WTC11 (cell line): ENCODE measurements at regions not wholly inside any gene's neighbourhood (a gene's known extent, or its start where the extent isn't known, plus 50 kb on each side); places are given as distances from the start of the nearest gene placed in this dataset.

Experiments used
- ATAC-seq: fragments of 200-7000 bp; cut with Tn5 transposase; 2 replicates; pipeline ENCODE4 v1.10.0; 2021; ENCODE audit warnings: mild to moderate bottlenecking, moderate library complexity
- CTCF ChIA-PET: fragments of 300-600 bp; sonication (Branson Sonifier 250); formaldehyde crosslinking; loops from one replicate; lab custom pipeline; 2021; ENCODE audit warnings: antibody characterized with exemption; lab: Charles Lee
- POLR2A ChIA-PET: fragments of 350-600 bp; sonication (Branson Sonifier 250); formaldehyde crosslinking; loops from one replicate; lab custom pipeline; 2021; ENCODE audit warnings: antibody characterized with exemption; lab: Charles Lee
- DNase-seq: peaks from one replicate; pipeline ENCODE4 v3.0.0; 2021; ENCODE audit warnings: low spot score
- H3K27ac Mint-ChIP-seq: 2 replicates; pipeline ENCODE4 v1.8.0; 2021; ENCODE audit warnings: mixed read lengths
- H3K27me3 Mint-ChIP-seq: 2 replicates; pipeline ENCODE4 v1.8.0; 2021; ENCODE audit warnings: low read depth, mild to moderate bottlenecking, moderate library complexity, mixed read lengths
- H3K36me3 Mint-ChIP-seq: 2 replicates; pipeline ENCODE4 v1.8.0; 2021; ENCODE audit warnings: mixed read lengths
- H3K4me1 Mint-ChIP-seq: 2 replicates; pipeline ENCODE4 v1.8.0; 2022; ENCODE audit warnings: mixed read lengths
- H3K4me3 Mint-ChIP-seq: 2 replicates; pipeline ENCODE4 v1.8.0; 2021; ENCODE audit warnings: mild to moderate bottlenecking, moderate library complexity, mixed read lengths
- H3K9me3 Mint-ChIP-seq: 2 replicates; pipeline ENCODE4 v1.8.0; 2021; ENCODE audit warnings: mixed read lengths
- CBFB ChIP-seq: sonication (generic); formaldehyde crosslinking; IDR thresholded peaks from 2 replicates; pipeline ENCODE4 v1.8.1; 2022; ENCODE audit warnings: mild to moderate bottlenecking, low read depth, missing genetic modification reagents
- ELF4 ChIP-seq: sonication (generic); formaldehyde crosslinking; IDR thresholded peaks from 2 replicates; pipeline ENCODE4 v1.8.1; 2022; ENCODE audit warnings: low read depth, mild to moderate bottlenecking, moderate library complexity, missing genetic modification reagents
- EMX1 ChIP-seq: fragments of 250-450 bp; sonication (Bioruptor Pico); IDR thresholded peaks from 2 replicates; pipeline ENCODE4 v1.8.0; 2021; ENCODE audit warnings: mild to moderate bottlenecking
- IRF2 ChIP-seq: sonication (generic); formaldehyde crosslinking; IDR thresholded peaks from 2 replicates; pipeline ENCODE4 v1.8.0; 2022; ENCODE audit warnings: low read depth, missing genetic modification reagents, borderline replicate concordance
- NFATC4 ChIP-seq: fragments of 250-450 bp; sonication (Bioruptor Pico); IDR thresholded peaks from 2 replicates; pipeline ENCODE4 v1.9.0; 2021; ENCODE audit warnings: mild to moderate bottlenecking
- NFE2L1 ChIP-seq: sonication (generic); formaldehyde crosslinking; IDR thresholded peaks from 2 replicates; pipeline ENCODE4 v1.8.1; 2023; ENCODE audit warnings: missing genetic modification reagents
- TEAD4 ChIP-seq: sonication (generic); formaldehyde crosslinking; IDR thresholded peaks from 2 replicates; pipeline ENCODE4 v1.8.0; 2022; ENCODE audit warnings: mild to moderate bottlenecking, missing genetic modification reagents
- ZNF121 ChIP-seq: sonication (generic); formaldehyde crosslinking; IDR thresholded peaks from 2 replicates; pipeline ENCODE4 v1.8.0; 2023; ENCODE audit warnings: missing genetic modification reagents
- ZNF138 ChIP-seq: sonication (generic); formaldehyde crosslinking; conservative IDR thresholded peaks from 2 replicates; pipeline ENCODE4 v1.8.1; 2022; ENCODE audit warnings: mild to moderate bottlenecking, moderate library complexity, missing genetic modification reagents
- ZNF232 ChIP-seq: sonication (generic); formaldehyde crosslinking; IDR thresholded peaks from 2 replicates; pipeline ENCODE4 v1.8.0; 2022; ENCODE audit warnings: mild to moderate bottlenecking, missing genetic modification reagents
- TF ChIP-seq, protein P1 (sequence below): sonication (generic); formaldehyde crosslinking; IDR thresholded peaks from 2 replicates; pipeline ENCODE4 v1.8.0; 2022; ENCODE audit warnings: mild to moderate bottlenecking, missing genetic modification reagents
- TF ChIP-seq, protein P2 (sequence below): sonication (generic); formaldehyde crosslinking; IDR thresholded peaks from 2 replicates; pipeline ENCODE4 v1.8.1; 2022; ENCODE audit warnings: missing genetic modification reagents, borderline replicate concordance
- TF ChIP-seq, protein P3 (sequence below): fragments of 250-450 bp; sonication (Bioruptor Pico); IDR thresholded peaks from 2 replicates; pipeline ENCODE4 v1.8.0; 2021; ENCODE audit warnings: mild to moderate bottlenecking
- TF ChIP-seq, protein P4 (sequence below): sonication (generic); formaldehyde crosslinking; conservative IDR thresholded peaks from 2 replicates; pipeline ENCODE4 v1.8.1; 2023; ENCODE audit warnings: mild to moderate bottlenecking, low read depth, missing genetic modification reagents, moderate library complexity
- TF ChIP-seq, protein P5 (sequence below): sonication (generic); formaldehyde crosslinking; IDR thresholded peaks from 2 replicates; pipeline ENCODE4 v1.8.0; 2023; ENCODE audit warnings: missing genetic modification reagents, mild to moderate bottlenecking, borderline replicate concordance
- TF ChIP-seq, protein P6 (sequence below): sonication (generic); formaldehyde crosslinking; IDR thresholded peaks from 2 replicates; pipeline ENCODE4 v1.8.0; 2022; ENCODE audit warnings: mild to moderate bottlenecking, missing genetic modification reagents
- TF ChIP-seq, protein P7 (sequence below): sonication (generic); formaldehyde crosslinking; IDR thresholded peaks from 2 replicates; pipeline ENCODE4 v1.8.1; 2023; ENCODE audit warnings: mild to moderate bottlenecking, missing genetic modification reagents, moderate library complexity
- TF ChIP-seq, protein P8 (sequence below): fragments of 250-450 bp; sonication (Bioruptor Pico); IDR thresholded peaks from 2 replicates; pipeline ENCODE4 v1.9.0; 2021; ENCODE audit warnings: moderate library complexity, mild to moderate bottlenecking, inconsistent platforms, borderline replicate concordance

DNA sequence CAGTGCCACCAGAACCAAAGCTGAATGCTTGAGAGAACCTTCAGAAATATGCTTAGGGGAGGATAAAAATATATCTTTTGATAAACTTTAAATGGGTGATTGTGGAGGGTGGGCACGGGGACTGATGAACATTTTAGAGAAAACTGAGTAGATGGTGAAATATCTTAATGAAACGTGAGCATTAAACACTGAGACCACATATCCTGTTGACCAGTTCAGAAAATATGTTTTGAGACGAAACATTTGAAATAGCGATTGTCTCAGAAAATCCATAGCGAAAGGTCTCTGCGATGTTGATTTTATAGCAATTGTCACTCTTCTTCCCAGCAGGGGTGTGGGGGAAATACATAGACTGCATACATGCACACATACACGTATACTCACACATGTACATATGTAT is 231.0 kb downstream of the ESM1 start (continued):
- TF ChIP-seq, protein P1, sequence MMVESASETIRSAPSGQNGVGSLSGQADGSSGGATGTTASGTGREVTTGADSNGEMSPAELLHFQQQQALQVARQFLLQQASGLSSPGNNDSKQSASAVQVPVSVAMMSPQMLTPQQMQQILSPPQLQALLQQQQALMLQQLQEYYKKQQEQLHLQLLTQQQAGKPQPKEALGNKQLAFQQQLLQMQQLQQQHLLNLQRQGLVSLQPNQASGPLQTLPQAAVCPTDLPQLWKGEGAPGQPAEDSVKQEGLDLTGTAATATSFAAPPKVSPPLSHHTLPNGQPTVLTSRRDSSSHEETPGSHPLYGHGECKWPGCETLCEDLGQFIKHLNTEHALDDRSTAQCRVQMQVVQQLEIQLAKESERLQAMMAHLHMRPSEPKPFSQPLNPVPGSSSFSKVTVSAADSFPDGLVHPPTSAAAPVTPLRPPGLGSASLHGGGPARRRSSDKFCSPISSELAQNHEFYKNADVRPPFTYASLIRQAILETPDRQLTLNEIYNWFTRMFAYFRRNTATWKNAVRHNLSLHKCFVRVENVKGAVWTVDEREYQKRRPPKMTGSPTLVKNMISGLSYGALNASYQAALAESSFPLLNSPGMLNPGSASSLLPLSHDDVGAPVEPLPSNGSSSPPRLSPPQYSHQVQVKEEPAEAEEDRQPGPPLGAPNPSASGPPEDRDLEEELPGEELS (CRISPR knock-in tag): no peak

DNA sequence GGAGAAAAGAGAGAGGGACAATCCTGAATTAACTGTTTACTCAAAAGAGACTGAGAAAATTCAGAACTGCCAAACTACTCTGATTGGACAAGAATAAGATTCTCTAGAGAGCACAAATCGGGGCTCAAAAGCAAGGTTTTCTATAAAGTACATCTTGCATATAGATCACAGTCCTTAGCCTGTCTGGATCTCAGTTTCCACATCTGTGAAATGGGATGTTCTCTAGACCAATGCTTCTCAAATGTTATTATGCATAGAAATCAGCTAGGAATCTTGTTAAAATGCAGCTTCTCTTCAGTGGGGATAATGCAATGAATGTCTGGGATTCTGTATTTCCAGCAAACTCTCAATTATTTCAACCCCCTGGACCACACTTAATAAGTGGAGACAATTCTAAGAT is 231.6 kb downstream of the ESM1 start:
- Mint-ChIP-seq H3K27me3 (no peaks in the 10 kb centered on the region), H3K27ac (no peak overlapping the region), H3K4me3 (no peak overlapping the region), H3K9me3 (peaks cover 5% of the 10 kb centered on the region; the same call in 1 of the 2 replicates), H3K4me1 (no peaks in the 10 kb centered on the region), H3K36me3 (no peaks in the 10 kb centered on the region)
- no peak for ATAC-seq
- DNase-seq: no peak
- TF ChIP-seq CBFB (CRISPR knock-in tag) (no peak), IRF2 (no peak), ZNF121 (CRISPR knock-in tag) (no peak), NFATC4 (no peak), ZNF138 (CRISPR knock-in tag) (no peak), TEAD4 (CRISPR knock-in tag) (no peak), NFE2L1 (CRISPR knock-in tag) (no peak)
- TF ChIP-seq, protein P2, sequence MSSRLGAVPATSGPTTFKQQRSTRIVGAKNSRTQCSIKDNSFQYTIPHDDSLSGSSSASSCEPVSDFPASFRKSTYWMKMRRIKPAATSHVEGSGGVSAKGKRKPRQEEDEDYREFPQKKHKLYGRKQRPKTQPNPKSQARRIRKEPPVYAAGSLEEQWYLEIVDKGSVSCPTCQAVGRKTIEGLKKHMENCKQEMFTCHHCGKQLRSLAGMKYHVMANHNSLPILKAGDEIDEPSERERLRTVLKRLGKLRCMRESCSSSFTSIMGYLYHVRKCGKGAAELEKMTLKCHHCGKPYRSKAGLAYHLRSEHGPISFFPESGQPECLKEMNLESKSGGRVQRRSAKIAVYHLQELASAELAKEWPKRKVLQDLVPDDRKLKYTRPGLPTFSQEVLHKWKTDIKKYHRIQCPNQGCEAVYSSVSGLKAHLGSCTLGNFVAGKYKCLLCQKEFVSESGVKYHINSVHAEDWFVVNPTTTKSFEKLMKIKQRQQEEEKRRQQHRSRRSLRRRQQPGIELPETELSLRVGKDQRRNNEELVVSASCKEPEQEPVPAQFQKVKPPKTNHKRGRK (CRISPR knock-in tag): no peak
- TF ChIP-seq, protein P3, sequence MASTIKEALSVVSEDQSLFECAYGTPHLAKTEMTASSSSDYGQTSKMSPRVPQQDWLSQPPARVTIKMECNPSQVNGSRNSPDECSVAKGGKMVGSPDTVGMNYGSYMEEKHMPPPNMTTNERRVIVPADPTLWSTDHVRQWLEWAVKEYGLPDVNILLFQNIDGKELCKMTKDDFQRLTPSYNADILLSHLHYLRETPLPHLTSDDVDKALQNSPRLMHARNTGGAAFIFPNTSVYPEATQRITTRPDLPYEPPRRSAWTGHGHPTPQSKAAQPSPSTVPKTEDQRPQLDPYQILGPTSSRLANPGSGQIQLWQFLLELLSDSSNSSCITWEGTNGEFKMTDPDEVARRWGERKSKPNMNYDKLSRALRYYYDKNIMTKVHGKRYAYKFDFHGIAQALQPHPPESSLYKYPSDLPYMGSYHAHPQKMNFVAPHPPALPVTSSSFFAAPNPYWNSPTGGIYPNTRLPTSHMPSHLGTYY (CRISPR knock-in tag): no peak
- TF ChIP-seq, protein P4, sequence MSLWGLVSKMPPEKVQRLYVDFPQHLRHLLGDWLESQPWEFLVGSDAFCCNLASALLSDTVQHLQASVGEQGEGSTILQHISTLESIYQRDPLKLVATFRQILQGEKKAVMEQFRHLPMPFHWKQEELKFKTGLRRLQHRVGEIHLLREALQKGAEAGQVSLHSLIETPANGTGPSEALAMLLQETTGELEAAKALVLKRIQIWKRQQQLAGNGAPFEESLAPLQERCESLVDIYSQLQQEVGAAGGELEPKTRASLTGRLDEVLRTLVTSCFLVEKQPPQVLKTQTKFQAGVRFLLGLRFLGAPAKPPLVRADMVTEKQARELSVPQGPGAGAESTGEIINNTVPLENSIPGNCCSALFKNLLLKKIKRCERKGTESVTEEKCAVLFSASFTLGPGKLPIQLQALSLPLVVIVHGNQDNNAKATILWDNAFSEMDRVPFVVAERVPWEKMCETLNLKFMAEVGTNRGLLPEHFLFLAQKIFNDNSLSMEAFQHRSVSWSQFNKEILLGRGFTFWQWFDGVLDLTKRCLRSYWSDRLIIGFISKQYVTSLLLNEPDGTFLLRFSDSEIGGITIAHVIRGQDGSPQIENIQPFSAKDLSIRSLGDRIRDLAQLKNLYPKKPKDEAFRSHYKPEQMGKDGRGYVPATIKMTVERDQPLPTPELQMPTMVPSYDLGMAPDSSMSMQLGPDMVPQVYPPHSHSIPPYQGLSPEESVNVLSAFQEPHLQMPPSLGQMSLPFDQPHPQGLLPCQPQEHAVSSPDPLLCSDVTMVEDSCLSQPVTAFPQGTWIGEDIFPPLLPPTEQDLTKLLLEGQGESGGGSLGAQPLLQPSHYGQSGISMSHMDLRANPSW: no peak
- CTCF ChIA-PET: no interaction called here
- POLR2A ChIA-PET: no interaction called here

DNA sequence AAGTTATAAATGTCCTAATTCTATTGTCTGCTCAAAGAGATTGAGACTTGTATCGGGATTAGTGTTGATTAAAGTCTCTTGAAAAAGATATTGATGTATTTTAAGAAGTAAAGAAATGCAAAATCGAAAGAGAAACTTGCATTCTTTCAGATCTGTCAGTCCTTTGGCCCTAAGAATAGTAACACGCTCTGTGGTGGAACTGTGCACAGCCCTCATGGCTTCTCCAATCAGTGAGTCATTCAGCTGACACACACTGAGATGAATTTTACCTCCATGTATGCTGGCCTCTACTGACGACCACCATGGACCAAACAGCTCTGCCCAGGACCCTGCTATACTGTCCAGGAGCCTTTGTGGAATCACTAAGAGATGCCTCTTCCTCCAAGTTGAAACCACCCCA is 232.4 kb downstream of the ESM1 start:
- Mint-ChIP-seq H3K9me3 (peaks cover 5% of the 10 kb centered on the region; the same call in 1 of the 2 replicates), H3K36me3 (no peaks in the 10 kb centered on the region), H3K27ac (no peak overlapping the region), H3K4me3 (no peak overlapping the region), H3K4me1 (no peaks in the 10 kb centered on the region), H3K27me3 (no peaks in the 10 kb centered on the region)
- no peak for DNase-seq
- ATAC-seq: no peak
- ChIA-PET POLR2A (no interaction called here), CTCF (no interaction called here)
- TF ChIP-seq ELF4 (CRISPR knock-in tag) (no peak), IRF2 (no peak), ZNF232 (CRISPR knock-in tag) (no peak), EMX1 (CRISPR knock-in tag) (no peak)
- TF ChIP-seq, protein P3 (CRISPR knock-in tag): no peak
- TF ChIP-seq, protein P5, sequence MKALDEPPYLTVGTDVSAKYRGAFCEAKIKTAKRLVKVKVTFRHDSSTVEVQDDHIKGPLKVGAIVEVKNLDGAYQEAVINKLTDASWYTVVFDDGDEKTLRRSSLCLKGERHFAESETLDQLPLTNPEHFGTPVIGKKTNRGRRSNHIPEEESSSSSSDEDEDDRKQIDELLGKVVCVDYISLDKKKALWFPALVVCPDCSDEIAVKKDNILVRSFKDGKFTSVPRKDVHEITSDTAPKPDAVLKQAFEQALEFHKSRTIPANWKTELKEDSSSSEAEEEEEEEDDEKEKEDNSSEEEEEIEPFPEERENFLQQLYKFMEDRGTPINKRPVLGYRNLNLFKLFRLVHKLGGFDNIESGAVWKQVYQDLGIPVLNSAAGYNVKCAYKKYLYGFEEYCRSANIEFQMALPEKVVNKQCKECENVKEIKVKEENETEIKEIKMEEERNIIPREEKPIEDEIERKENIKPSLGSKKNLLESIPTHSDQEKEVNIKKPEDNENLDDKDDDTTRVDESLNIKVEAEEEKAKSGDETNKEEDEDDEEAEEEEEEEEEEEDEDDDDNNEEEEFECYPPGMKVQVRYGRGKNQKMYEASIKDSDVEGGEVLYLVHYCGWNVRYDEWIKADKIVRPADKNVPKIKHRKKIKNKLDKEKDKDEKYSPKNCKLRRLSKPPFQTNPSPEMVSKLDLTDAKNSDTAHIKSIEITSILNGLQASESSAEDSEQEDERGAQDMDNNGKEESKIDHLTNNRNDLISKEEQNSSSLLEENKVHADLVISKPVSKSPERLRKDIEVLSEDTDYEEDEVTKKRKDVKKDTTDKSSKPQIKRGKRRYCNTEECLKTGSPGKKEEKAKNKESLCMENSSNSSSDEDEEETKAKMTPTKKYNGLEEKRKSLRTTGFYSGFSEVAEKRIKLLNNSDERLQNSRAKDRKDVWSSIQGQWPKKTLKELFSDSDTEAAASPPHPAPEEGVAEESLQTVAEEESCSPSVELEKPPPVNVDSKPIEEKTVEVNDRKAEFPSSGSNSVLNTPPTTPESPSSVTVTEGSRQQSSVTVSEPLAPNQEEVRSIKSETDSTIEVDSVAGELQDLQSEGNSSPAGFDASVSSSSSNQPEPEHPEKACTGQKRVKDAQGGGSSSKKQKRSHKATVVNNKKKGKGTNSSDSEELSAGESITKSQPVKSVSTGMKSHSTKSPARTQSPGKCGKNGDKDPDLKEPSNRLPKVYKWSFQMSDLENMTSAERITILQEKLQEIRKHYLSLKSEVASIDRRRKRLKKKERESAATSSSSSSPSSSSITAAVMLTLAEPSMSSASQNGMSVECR (CRISPR knock-in tag): no peak
- TF ChIP-seq, protein P6, sequence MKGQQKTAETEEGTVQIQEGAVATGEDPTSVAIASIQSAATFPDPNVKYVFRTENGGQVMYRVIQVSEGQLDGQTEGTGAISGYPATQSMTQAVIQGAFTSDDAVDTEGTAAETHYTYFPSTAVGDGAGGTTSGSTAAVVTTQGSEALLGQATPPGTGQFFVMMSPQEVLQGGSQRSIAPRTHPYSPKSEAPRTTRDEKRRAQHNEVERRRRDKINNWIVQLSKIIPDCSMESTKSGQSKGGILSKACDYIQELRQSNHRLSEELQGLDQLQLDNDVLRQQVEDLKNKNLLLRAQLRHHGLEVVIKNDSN (CRISPR knock-in tag): no peak
- TF ChIP-seq, protein P7, sequence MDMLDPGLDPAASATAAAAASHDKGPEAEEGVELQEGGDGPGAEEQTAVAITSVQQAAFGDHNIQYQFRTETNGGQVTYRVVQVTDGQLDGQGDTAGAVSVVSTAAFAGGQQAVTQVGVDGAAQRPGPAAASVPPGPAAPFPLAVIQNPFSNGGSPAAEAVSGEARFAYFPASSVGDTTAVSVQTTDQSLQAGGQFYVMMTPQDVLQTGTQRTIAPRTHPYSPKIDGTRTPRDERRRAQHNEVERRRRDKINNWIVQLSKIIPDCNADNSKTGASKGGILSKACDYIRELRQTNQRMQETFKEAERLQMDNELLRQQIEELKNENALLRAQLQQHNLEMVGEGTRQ (CRISPR knock-in tag): no peak
- TF ChIP-seq, protein P8, sequence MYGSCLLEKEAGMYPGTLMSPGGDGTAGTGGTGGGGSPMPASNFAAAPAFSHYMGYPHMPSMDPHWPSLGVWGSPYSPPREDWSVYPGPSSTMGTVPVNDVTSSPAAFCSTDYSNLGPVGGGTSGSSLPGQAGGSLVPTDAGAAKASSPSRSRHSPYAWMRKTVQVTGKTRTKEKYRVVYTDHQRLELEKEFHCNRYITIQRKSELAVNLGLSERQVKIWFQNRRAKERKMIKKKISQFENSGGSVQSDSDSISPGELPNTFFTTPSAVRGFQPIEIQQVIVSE (CRISPR knock-in tag): no peak
